ENCODE measurements at regions not wholly inside any gene's neighbourhood (a gene's known extent, or its start where the extent isn't known, plus 50 kb on each side); places are given as distances from the start of the nearest gene placed in this dataset.

- DNase-seq = no peak
- Histone ChIP-seq H2AFZ (ENCODE audit: insufficient read depth, low read depth, low read length, poor library complexity, severe bottlenecking) (no peak overlapping the region), H3K4me1 (ENCODE audit: control insufficient read depth in 1 of 2, insufficient read depth in 2 of 2, low read length in 2 of 2) (no peaks in the 10 kb centered on the region), H3K36me3 (replicated peaks in 1 of 2; ENCODE audit: control insufficient read depth in 1 of 2, insufficient read depth in 2 of 2, low read length in 2 of 2) (no peaks in the 10 kb centered on the region), H3K4me3 (replicated peaks in 1 of 3; ENCODE audit: low read depth in 2 of 3, low read length in 3 of 3) (no peak overlapping the region), H3K27ac (ENCODE audit: low read depth in 1 of 2, low read length in 2 of 2) (no peak overlapping the region), H4K20me1 (ENCODE audit: insufficient read depth, low read length) (no peaks in the 10 kb centered on the region), H3K27me3 (ENCODE audit: control insufficient read depth in 2 of 2, insufficient read depth in 2 of 2, low read length in 2 of 2) (no peaks in the 10 kb centered on the region), H3K79me2 (ENCODE audit: insufficient read depth, low read length) (no peaks in the 10 kb centered on the region), H3K9me3 (replicated peaks in 1 of 2; ENCODE audit: control insufficient read depth in 1 of 2, insufficient read depth in 1 of 2, low read length in 2 of 2) (no peaks in the 10 kb centered on the region), H3K4me2 (replicated peaks; ENCODE audit: extremely low read depth, low read length, poor library complexity, severe bottlenecking) (no peak overlapping the region), H3K9ac (ENCODE audit: insufficient read depth, low read length, poor library complexity, severe bottlenecking) (no peak overlapping the region)
- Mint-ChIP-seq H3K9me3 (peaks cover 0 to 3% (median 1%) of the 10 kb centered on the region in 7 donors), H3K27me3 (ENCODE audit: low read depth in 3 of 3) (no peaks in the 10 kb centered on the region), H3K36me3 (no peaks in the 10 kb centered on the region), H3K27ac (no peak overlapping the region), H3K4me1 (no peaks in the 10 kb centered on the region), H3K4me3 (no peak overlapping the region)
- intact Hi-C loops (cut with micrococcal nuclease) = no loop called here
- no peak for TF ChIP-seq CTCF (IDR thresholded peaks at IDR 0.05)
- WGBS (ENCODE audit: insufficient coverage) = no CpG with 5 or more reads among the region's 3 CpGs
Measured at GRCh38 chr3:82198009-82198408, 436.6 kb upstream of the GBE1 start.

- no peak overlapping the region for H3K27ac ChIP-seq (ENCODE audit: low read depth in 1 of 2, low read length in 2 of 2)
- no peak for DNase-seq
- no peaks in the 10 kb centered on the region for H3K36me3 Mint-ChIP-seq
- H3K4me1 ChIP-seq (ENCODE audit: control insufficient read depth in 1 of 2, insufficient read depth in 2 of 2, low read length in 2 of 2) = no peaks in the 10 kb centered on the region
- no peak overlapping the region for H3K9ac ChIP-seq (ENCODE audit: insufficient read depth, low read length, poor library complexity, severe bottlenecking)
- H3K27ac Mint-ChIP-seq = no peak overlapping the region
- no peak overlapping the region for H3K4me3 ChIP-seq (replicated peaks in 1 of 3; ENCODE audit: low read depth in 2 of 3, low read length in 3 of 3)
- no peak overlapping the region for H2AFZ ChIP-seq (ENCODE audit: insufficient read depth, low read depth, low read length, poor library complexity, severe bottlenecking)
- TF ChIP-seq CTCF (IDR thresholded peaks at IDR 0.05) = no peak
- no peaks in the 10 kb centered on the region for H3K4me1 Mint-ChIP-seq
- no peak overlapping the region for H3K4me3 Mint-ChIP-seq
- H3K9me3 ChIP-seq (replicated peaks in 1 of 2; ENCODE audit: control insufficient read depth in 1 of 2, insufficient read depth in 1 of 2, low read length in 2 of 2) = no peaks in the 10 kb centered on the region
- intact Hi-C loops (cut with micrococcal nuclease) = no loop called here
- peaks cover 0 to 3% (median under 1%) of the 10 kb centered on the region in 7 donors for H3K9me3 Mint-ChIP-seq
- H3K36me3 ChIP-seq (replicated peaks in 1 of 2; ENCODE audit: control insufficient read depth in 1 of 2, insufficient read depth in 2 of 2, low read length in 2 of 2) = no peaks in the 10 kb centered on the region
- no peaks in the 10 kb centered on the region for H3K79me2 ChIP-seq (ENCODE audit: insufficient read depth, low read length)
- H4K20me1 ChIP-seq (ENCODE audit: insufficient read depth, low read length) = no peaks in the 10 kb centered on the region
- H3K27me3 Mint-ChIP-seq (ENCODE audit: low read depth in 3 of 3) = no peaks in the 10 kb centered on the region
- no peaks in the 10 kb centered on the region for H3K27me3 ChIP-seq (ENCODE audit: control insufficient read depth in 2 of 2, insufficient read depth in 2 of 2, low read length in 2 of 2)
- H3K4me2 ChIP-seq (replicated peaks; ENCODE audit: extremely low read depth, low read length, poor library complexity, severe bottlenecking) = no peak overlapping the region
Measured at GRCh38 chr3:82196645-82197044, 435.2 kb upstream of the GBE1 start.

Data from CD14-positive monocyte (primary cell).